WTC11 (cell line): ENCODE measurements at regions not wholly inside any gene's neighbourhood (a gene's known extent, or its start where the extent isn't known, plus 50 kb on each side); places are given as distances from the start of the nearest gene placed in this dataset.
"Not testable (repeated sequence)": the region's sequence is repeated elsewhere in the genome, so short reads cannot be mapped to it uniquely, and the experiment has no call there.

Experiments used
- ATAC-seq: fragments of 200-7000 bp; cut with Tn5 transposase; 2 replicates; pipeline ENCODE4 v1.10.0; 2021; ENCODE audit warnings: mild to moderate bottlenecking, moderate library complexity
- CTCF ChIA-PET: fragments of 300-600 bp; sonication (Branson Sonifier 250); formaldehyde crosslinking; loops from one replicate; lab custom pipeline; 2021; ENCODE audit warnings: antibody characterized with exemption; lab: Charles Lee
- POLR2A ChIA-PET: fragments of 350-600 bp; sonication (Branson Sonifier 250); formaldehyde crosslinking; loops from one replicate; lab custom pipeline; 2021; ENCODE audit warnings: antibody characterized with exemption; lab: Charles Lee
- DNase-seq: peaks from one replicate; pipeline ENCODE4 v3.0.0; 2021; ENCODE audit warnings: low spot score
- H3K27ac Mint-ChIP-seq: 2 replicates; pipeline ENCODE4 v1.8.0; 2021; ENCODE audit warnings: mixed read lengths
- H3K27me3 Mint-ChIP-seq: 2 replicates; pipeline ENCODE4 v1.8.0; 2021; ENCODE audit warnings: low read depth, mild to moderate bottlenecking, moderate library complexity, mixed read lengths
- H3K36me3 Mint-ChIP-seq: 2 replicates; pipeline ENCODE4 v1.8.0; 2021; ENCODE audit warnings: mixed read lengths
- H3K4me1 Mint-ChIP-seq: 2 replicates; pipeline ENCODE4 v1.8.0; 2022; ENCODE audit warnings: mixed read lengths
- H3K4me3 Mint-ChIP-seq: 2 replicates; pipeline ENCODE4 v1.8.0; 2021; ENCODE audit warnings: mild to moderate bottlenecking, moderate library complexity, mixed read lengths
- H3K9me3 Mint-ChIP-seq: 2 replicates; pipeline ENCODE4 v1.8.0; 2021; ENCODE audit warnings: mixed read lengths
- HMGA2 ChIP-seq: fragments of 250-450 bp; sonication (Bioruptor Pico); IDR thresholded peaks from 2 replicates; pipeline ENCODE4 v1.4.0; 2021; ENCODE audit warnings: mild to moderate bottlenecking, moderate library complexity
- KAT7 ChIP-seq: sonication (generic); formaldehyde crosslinking; IDR thresholded peaks from 2 replicates; pipeline ENCODE4 v1.8.1; 2023; ENCODE audit warnings: missing genetic modification reagents, mild to moderate bottlenecking, borderline replicate concordance
- MYBL2 ChIP-seq: sonication (generic); formaldehyde crosslinking; IDR thresholded peaks from 2 replicates; pipeline ENCODE4 v1.8.1; 2023; ENCODE audit warnings: mild to moderate bottlenecking, moderate library complexity, missing genetic modification reagents
- NFATC4 ChIP-seq: fragments of 250-450 bp; sonication (Bioruptor Pico); IDR thresholded peaks from 2 replicates; pipeline ENCODE4 v1.9.0; 2021; ENCODE audit warnings: mild to moderate bottlenecking
- NR2C2 ChIP-seq: sonication (generic); formaldehyde crosslinking; IDR thresholded peaks from 2 replicates; pipeline ENCODE4 v1.8.0; 2022; ENCODE audit warnings: mild to moderate bottlenecking, missing genetic modification reagents
- OVOL2 ChIP-seq: fragments of 250-450 bp; sonication (Bioruptor Pico); IDR thresholded peaks from 2 replicates; pipeline ENCODE4 v1.9.0; 2021; ENCODE audit warnings: mild to moderate bottlenecking, borderline replicate concordance
- TEAD1 ChIP-seq: sonication (generic); formaldehyde crosslinking; IDR thresholded peaks from 2 replicates; pipeline ENCODE4 v1.8.0; 2022; ENCODE audit warnings: mild to moderate bottlenecking, missing genetic modification reagents
- USF1 ChIP-seq: sonication (generic); formaldehyde crosslinking; IDR thresholded peaks from 2 replicates; pipeline ENCODE4 v1.8.0; 2022; ENCODE audit warnings: mild to moderate bottlenecking, missing genetic modification reagents
- ZBTB43 ChIP-seq: sonication (generic); formaldehyde crosslinking; IDR thresholded peaks from 2 replicates; pipeline ENCODE4 v1.8.1; 2023; ENCODE audit warnings: mild to moderate bottlenecking, missing genetic modification reagents
- TF ChIP-seq, protein P1 (sequence below): sonication (generic); formaldehyde crosslinking; IDR thresholded peaks from 2 replicates; pipeline ENCODE4 v1.8.1; 2022; ENCODE audit warnings: missing genetic modification reagents, borderline replicate concordance
- TF ChIP-seq, protein P2 (sequence below): fragments of 250-450 bp; sonication (Bioruptor Pico); IDR thresholded peaks from 2 replicates; pipeline ENCODE4 v1.9.0; 2021; ENCODE audit warnings: mild to moderate bottlenecking
- TF ChIP-seq, protein P3 (sequence below): sonication (generic); formaldehyde crosslinking; IDR thresholded peaks from 2 replicates; pipeline ENCODE4 v1.8.0; 2023; ENCODE audit warnings: mild to moderate bottlenecking, missing genetic modification reagents
- TF ChIP-seq, protein P4 (sequence below): sonication (generic); formaldehyde crosslinking; IDR thresholded peaks from 2 replicates; pipeline ENCODE4 v1.8.0; 2022; ENCODE audit warnings: missing genetic modification reagents

- TF ChIP-seq ZBTB43 (no peak), OVOL2 (CRISPR knock-in tag) (no peak), USF1 (CRISPR knock-in tag) (no peak)
Measured at GRCh38 chrX:46125111-46125510, 420.1 kb downstream of the ZNF674 start (continued).

GRCh38 chrX:46117234-46117633 is 428.0 kb downstream of the ZNF674 start:
- Mint-ChIP-seq H3K27me3 (no peaks in the 10 kb centered on the region), H3K9me3 (peaks cover 6% of the 10 kb centered on the region)

DNA sequence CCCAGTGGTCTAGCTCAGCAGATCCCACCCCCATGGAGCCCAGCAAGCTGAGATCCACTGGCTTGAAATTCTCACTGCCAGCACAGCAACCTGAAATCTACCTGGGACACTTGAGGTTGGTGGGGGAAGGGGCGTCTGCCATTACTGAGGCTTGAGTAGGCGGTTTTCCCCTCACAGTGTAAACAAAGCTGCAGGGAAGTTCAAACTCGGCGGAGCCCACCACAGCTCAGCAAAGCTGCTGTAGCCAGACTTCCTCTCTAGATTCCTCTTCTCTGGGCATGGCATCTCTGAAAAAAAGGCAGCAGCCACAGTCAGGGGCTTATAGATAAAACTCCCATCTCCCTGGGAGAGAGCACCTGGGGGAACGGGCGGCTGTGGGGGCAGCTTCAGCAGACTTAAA is 457.9 kb downstream of the ZNF674 start:
- H3K36me3 Mint-ChIP-seq, result peaks cover 13% of the 10 kb centered on the region
- H3K4me1 Mint-ChIP-seq, POLR2A ChIA-PET, DNase-seq, CTCF ChIA-PET, ATAC-seq, H3K4me3 Mint-ChIP-seq, H3K27me3 Mint-ChIP-seq, H3K27ac Mint-ChIP-seq: not testable (repeated sequence)
- peaks cover 34% of the 10 kb centered on the region for H3K9me3 Mint-ChIP-seq

More at GRCh38 chrX:46117234-46117633, 428.0 kb downstream of the ZNF674 start:
- DNase-seq (no peak), ATAC-seq (no peak)
- CTCF ChIA-PET, result no interaction called here
- peaks cover 6% of the 10 kb centered on the region; the same call in 1 of the 2 replicates for H3K4me1 Mint-ChIP-seq
- TF ChIP-seq HMGA2 (CRISPR knock-in tag), result no peak
- TF ChIP-seq ZBTB43, result no peak
- TF ChIP-seq KAT7, result no peak
- TF ChIP-seq, protein P1, sequence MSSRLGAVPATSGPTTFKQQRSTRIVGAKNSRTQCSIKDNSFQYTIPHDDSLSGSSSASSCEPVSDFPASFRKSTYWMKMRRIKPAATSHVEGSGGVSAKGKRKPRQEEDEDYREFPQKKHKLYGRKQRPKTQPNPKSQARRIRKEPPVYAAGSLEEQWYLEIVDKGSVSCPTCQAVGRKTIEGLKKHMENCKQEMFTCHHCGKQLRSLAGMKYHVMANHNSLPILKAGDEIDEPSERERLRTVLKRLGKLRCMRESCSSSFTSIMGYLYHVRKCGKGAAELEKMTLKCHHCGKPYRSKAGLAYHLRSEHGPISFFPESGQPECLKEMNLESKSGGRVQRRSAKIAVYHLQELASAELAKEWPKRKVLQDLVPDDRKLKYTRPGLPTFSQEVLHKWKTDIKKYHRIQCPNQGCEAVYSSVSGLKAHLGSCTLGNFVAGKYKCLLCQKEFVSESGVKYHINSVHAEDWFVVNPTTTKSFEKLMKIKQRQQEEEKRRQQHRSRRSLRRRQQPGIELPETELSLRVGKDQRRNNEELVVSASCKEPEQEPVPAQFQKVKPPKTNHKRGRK (CRISPR knock-in tag), result no peak
- no peak for TF ChIP-seq TEAD1 (CRISPR knock-in tag)
- H3K27ac Mint-ChIP-seq, result no peak overlapping the region
- H3K4me3 Mint-ChIP-seq, result no peak overlapping the region
- POLR2A ChIA-PET, result no interaction called here
- H3K36me3 Mint-ChIP-seq, result no peaks in the 10 kb centered on the region

DNA sequence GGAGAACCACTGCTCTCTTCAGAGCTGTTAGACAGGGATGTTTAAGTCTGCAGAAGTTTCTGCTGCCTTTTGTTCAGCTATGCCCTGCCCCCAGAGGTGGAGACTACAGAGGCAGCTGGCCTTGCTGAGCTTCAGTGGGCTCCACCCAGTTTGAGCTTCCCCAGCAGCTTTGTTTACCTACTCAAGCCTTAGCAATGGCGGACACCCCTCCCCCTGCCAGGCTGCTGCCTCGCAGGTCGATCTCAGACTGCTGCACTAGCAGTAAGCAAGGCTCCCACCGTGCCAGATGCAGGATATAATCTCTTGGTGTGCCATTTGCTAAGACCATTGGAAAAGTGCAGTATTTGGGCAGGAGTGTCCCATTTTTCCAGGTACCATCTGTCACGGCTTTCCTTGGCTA is 465.1 kb downstream of the ZNF674 start:
- peaks cover 15% of the 10 kb centered on the region for H3K36me3 Mint-ChIP-seq
- H3K4me1 Mint-ChIP-seq, H3K27ac Mint-ChIP-seq, H3K4me3 Mint-ChIP-seq, H3K27me3 Mint-ChIP-seq, ATAC-seq, POLR2A ChIA-PET, DNase-seq, CTCF ChIA-PET: not testable (repeated sequence)
- peaks cover 27% of the 10 kb centered on the region for H3K9me3 Mint-ChIP-seq

GRCh38 chrX:46072791-46073190 is 472.4 kb downstream of the ZNF674 start:
- CTCF ChIA-PET, result no interaction called here
- DNase-seq, result no peak
- no peak for ATAC-seq
- H3K36me3 Mint-ChIP-seq, result no peaks in the 10 kb centered on the region
- POLR2A ChIA-PET, result no interaction called here
- peaks cover 13% of the 10 kb centered on the region for H3K9me3 Mint-ChIP-seq
- H3K4me1 Mint-ChIP-seq, result no peaks in the 10 kb centered on the region
- H3K27ac Mint-ChIP-seq, result no peak overlapping the region
- no peak overlapping the region for H3K4me3 Mint-ChIP-seq
- no peaks in the 10 kb centered on the region for H3K27me3 Mint-ChIP-seq
- TF ChIP-seq, protein P2, sequence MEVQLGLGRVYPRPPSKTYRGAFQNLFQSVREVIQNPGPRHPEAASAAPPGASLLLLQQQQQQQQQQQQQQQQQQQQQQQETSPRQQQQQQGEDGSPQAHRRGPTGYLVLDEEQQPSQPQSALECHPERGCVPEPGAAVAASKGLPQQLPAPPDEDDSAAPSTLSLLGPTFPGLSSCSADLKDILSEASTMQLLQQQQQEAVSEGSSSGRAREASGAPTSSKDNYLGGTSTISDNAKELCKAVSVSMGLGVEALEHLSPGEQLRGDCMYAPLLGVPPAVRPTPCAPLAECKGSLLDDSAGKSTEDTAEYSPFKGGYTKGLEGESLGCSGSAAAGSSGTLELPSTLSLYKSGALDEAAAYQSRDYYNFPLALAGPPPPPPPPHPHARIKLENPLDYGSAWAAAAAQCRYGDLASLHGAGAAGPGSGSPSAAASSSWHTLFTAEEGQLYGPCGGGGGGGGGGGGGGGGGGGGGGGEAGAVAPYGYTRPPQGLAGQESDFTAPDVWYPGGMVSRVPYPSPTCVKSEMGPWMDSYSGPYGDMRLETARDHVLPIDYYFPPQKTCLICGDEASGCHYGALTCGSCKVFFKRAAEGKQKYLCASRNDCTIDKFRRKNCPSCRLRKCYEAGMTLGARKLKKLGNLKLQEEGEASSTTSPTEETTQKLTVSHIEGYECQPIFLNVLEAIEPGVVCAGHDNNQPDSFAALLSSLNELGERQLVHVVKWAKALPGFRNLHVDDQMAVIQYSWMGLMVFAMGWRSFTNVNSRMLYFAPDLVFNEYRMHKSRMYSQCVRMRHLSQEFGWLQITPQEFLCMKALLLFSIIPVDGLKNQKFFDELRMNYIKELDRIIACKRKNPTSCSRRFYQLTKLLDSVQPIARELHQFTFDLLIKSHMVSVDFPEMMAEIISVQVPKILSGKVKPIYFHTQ (CRISPR knock-in tag), result no peak
- TF ChIP-seq MYBL2 (CRISPR knock-in tag) (no peak), NR2C2 (CRISPR knock-in tag) (no peak), NFATC4 (CRISPR knock-in tag) (no peak)
- TF ChIP-seq, protein P3, sequence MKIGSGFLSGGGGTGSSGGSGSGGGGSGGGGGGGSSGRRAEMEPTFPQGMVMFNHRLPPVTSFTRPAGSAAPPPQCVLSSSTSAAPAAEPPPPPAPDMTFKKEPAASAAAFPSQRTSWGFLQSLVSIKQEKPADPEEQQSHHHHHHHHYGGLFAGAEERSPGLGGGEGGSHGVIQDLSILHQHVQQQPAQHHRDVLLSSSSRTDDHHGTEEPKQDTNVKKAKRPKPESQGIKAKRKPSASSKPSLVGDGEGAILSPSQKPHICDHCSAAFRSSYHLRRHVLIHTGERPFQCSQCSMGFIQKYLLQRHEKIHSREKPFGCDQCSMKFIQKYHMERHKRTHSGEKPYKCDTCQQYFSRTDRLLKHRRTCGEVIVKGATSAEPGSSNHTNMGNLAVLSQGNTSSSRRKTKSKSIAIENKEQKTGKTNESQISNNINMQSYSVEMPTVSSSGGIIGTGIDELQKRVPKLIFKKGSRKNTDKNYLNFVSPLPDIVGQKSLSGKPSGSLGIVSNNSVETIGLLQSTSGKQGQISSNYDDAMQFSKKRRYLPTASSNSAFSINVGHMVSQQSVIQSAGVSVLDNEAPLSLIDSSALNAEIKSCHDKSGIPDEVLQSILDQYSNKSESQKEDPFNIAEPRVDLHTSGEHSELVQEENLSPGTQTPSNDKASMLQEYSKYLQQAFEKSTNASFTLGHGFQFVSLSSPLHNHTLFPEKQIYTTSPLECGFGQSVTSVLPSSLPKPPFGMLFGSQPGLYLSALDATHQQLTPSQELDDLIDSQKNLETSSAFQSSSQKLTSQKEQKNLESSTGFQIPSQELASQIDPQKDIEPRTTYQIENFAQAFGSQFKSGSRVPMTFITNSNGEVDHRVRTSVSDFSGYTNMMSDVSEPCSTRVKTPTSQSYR, result no peak
- TF ChIP-seq, protein P4, sequence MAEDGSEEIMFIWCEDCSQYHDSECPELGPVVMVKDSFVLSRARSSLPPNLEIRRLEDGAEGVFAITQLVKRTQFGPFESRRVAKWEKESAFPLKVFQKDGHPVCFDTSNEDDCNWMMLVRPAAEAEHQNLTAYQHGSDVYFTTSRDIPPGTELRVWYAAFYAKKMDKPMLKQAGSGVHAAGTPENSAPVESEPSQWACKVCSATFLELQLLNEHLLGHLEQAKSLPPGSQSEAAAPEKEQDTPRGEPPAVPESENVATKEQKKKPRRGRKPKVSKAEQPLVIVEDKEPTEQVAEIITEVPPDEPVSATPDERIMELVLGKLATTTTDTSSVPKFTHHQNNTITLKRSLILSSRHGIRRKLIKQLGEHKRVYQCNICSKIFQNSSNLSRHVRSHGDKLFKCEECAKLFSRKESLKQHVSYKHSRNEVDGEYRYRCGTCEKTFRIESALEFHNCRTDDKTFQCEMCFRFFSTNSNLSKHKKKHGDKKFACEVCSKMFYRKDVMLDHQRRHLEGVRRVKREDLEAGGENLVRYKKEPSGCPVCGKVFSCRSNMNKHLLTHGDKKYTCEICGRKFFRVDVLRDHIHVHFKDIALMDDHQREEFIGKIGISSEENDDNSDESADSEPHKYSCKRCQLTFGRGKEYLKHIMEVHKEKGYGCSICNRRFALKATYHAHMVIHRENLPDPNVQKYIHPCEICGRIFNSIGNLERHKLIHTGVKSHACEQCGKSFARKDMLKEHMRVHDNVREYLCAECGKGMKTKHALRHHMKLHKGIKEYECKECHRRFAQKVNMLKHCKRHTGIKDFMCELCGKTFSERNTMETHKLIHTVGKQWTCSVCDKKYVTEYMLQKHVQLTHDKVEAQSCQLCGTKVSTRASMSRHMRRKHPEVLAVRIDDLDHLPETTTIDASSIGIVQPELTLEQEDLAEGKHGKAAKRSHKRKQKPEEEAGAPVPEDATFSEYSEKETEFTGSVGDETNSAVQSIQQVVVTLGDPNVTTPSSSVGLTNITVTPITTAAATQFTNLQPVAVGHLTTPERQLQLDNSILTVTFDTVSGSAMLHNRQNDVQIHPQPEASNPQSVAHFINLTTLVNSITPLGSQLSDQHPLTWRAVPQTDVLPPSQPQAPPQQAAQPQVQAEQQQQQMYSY (CRISPR knock-in tag), result no peak
